GM12878 (cell line): ENCODE measurements at regions not wholly inside any gene's neighbourhood (a gene's known extent, or its start where the extent isn't known, plus 50 kb on each side); places are given as distances from the start of the nearest gene placed in this dataset.

ENCODE experiments used
- ATAC-seq: fragments of 200-7000 bp; cut with Tn5 transposase; 3 replicates; pipeline ENCODE4 v1.9.1; 2020; ENCODE audit warnings: mild to moderate bottlenecking, moderate library complexity
- BruUV-seq: library from RNA; stranded (reverse); fragments of 400-500 nt; replicated peaks from 2 replicates; lab custom pipeline; 2021; lab: Mats Ljungman, UMichigan
- CTCF ChIA-PET: fragments of 300-600 bp; sonication (Branson Sonifier 250); formaldehyde crosslinking; extraction: SDS; loops from one replicate; lab custom pipeline; 2021; ENCODE audit warnings: inconsistent platforms; lab: Yijun Ruan, JAX
- POLR2A ChIA-PET: fragments of 350-600 bp; formaldehyde crosslinking; extraction: SDS; loops from one replicate; lab custom pipeline; 2021; ENCODE audit warnings: inconsistent platforms; lab: Charles Lee
- RAD21 ChIA-PET: fragments of 300-600 bp; sonication (Branson Sonifier 250); formaldehyde crosslinking; loops from one replicate; lab custom pipeline; 2023; ENCODE audit warnings: antibody characterized with exemption; ENCODE audit not compliant: unreplicated experiment; lab: Charles Lee
- SMC1A ChIA-PET: fragments of 300-600 bp; sonication (Branson Sonifier 250); formaldehyde crosslinking; loops from one replicate; lab custom pipeline; 2023; ENCODE audit not compliant: unreplicated experiment, uncharacterized antibody; lab: Charles Lee
- DNase-seq: peaks from one replicate; pipeline ENCODE4 v3.0.0-alpha.2; 2011; ENCODE audit warnings: low read depth, low spot score
- FAIRE-seq: peaks from 3 replicates; lab custom pipeline; 2011; peaks lifted over from hg19 to GRCh38; lab: Jason Lieb, UNC
- H2AFZ ChIP-seq: 2 replicates; pipeline ENCODE4 v1.6.0; 2011; ENCODE audit warnings: low read depth, low read length, control low read depth; ENCODE audit not compliant: control insufficient read depth
- H3K27ac ChIP-seq: 2 replicates; pipeline ENCODE4 v1.5.1; 2011; ENCODE audit warnings: control low read depth; ENCODE audit not compliant: control insufficient read depth, insufficient read depth
- H3K27me3 ChIP-seq, 2 experiments: replicated peaks in 1 of 2; 2 replicates each; pipeline versions ENCODE4 v1.6.0 to v1.6.1; 2011; ENCODE audit warnings: low read length in 1 of 2; ENCODE audit not compliant: control insufficient read depth in 2 of 2, insufficient read depth in 2 of 2
- H3K36me3 ChIP-seq, 2 experiments: 2 replicates each; pipeline ENCODE4 v1.5.1; 2011; ENCODE audit warnings: low read length in 1 of 2; ENCODE audit not compliant: control insufficient read depth in 2 of 2, insufficient read depth in 2 of 2
- H3K4me1 ChIP-seq: 2 replicates; pipeline ENCODE4 v1.6.1; 2011; ENCODE audit warnings: mild to moderate bottlenecking, low read length, moderate library complexity, mixed read lengths; ENCODE audit not compliant: control insufficient read depth, insufficient read depth
- H3K4me2 ChIP-seq: 2 replicates; pipeline ENCODE4 v1.6.0; 2011; ENCODE audit warnings: control low read depth; ENCODE audit not compliant: control insufficient read depth, insufficient read depth
- H3K4me3 ChIP-seq: fragments of 200-600 bp; sonication (generic); 2 replicates; pipeline ENCODE4 v1.5.1; 2016
- H3K79me2 ChIP-seq: 2 replicates; pipeline ENCODE4 v1.6.0; 2011; ENCODE audit warnings: low read length; ENCODE audit not compliant: control insufficient read depth, insufficient read depth
- H3K9ac ChIP-seq: 2 replicates; pipeline ENCODE4 v1.8.0; 2011; ENCODE audit warnings: low read length, control low read depth, mixed read lengths; ENCODE audit not compliant: control insufficient read depth, insufficient read depth
- H3K9me3 ChIP-seq: replicated peaks from 3 replicates; pipeline ENCODE4 v1.5.1; 2011; ENCODE audit warnings: mild to moderate bottlenecking, low read length; ENCODE audit not compliant: control insufficient read depth, insufficient read depth
- H4K20me1 ChIP-seq: 2 replicates; pipeline ENCODE4 v1.6.0; 2011; ENCODE audit not compliant: control insufficient read depth, insufficient read depth
- EGR1 ChIP-seq, 2 experiments: IDR thresholded peaks; 1 replicate in 1 of 2; 2 replicates in 1 of 2; pipeline ENCODE4 v1.6.1; 2011 to 2012; ENCODE audit warnings: low read depth in 2 of 2, low read length in 2 of 2, borderline replicate concordance in 1 of 2, mild to moderate bottlenecking in 1 of 2, moderate library complexity in 1 of 2
- HDAC6 ChIP-seq: fragments of 200-600 bp; sonication (generic); IDR thresholded peaks from one replicate; pipeline ENCODE4 v1.8.0; 2017; ENCODE audit warnings: antibody characterized with exemption; ENCODE audit not compliant: unreplicated experiment
- SKIL ChIP-seq: fragments of 450-650 bp; IDR thresholded peaks from 2 replicates; pipeline ENCODE4 v1.6.1; 2017; ENCODE audit warnings: mild to moderate bottlenecking, low read depth, inconsistent platforms; ENCODE audit not compliant: poor library complexity, severe bottlenecking
- SMAD1 ChIP-seq: fragments of 450-650 bp; IDR thresholded peaks from 2 replicates; pipeline ENCODE4 v1.6.1; 2018; ENCODE audit warnings: mild to moderate bottlenecking, low read depth; ENCODE audit not compliant: partially characterized antibody
- USF2 ChIP-seq: IDR thresholded peaks from 2 replicates; pipeline ENCODE4 v1.6.1; 2011; ENCODE audit warnings: low read depth, low read length, improper control_type of control experiment, borderline replicate concordance
- WRNIP1 ChIP-seq: IDR thresholded peaks from 2 replicates; pipeline ENCODE4 v1.6.1; 2011; ENCODE audit warnings: low read depth, low read length, improper control_type of control experiment, borderline replicate concordance
- ZSCAN29 ChIP-seq: fragments of 450-650 bp; IDR thresholded peaks from 2 replicates; pipeline ENCODE4 v1.6.1; 2017; ENCODE audit warnings: mild to moderate bottlenecking, moderate library complexity
- WGBS: methylation state at CpG from one replicate; pipeline ENCODE4 v1.1.6; 2016; ENCODE audit warnings: low lambda C conversion rate; ENCODE audit not compliant: insufficient replicate concordance, insufficient coverage; ENCODE audit errors: missing lambda C conversion rate; 5-methylcytosine and 5-hydroxymethylcytosine counted together
- in situ Hi-C: fragments of 300-500 bp; cut with MboI; formaldehyde crosslinking; loops from 9 replicates; pipeline ENCODE4 v1.14.3; 2018; ENCODE audit warnings: mixed read lengths
- intact Hi-C: fragments of 100-400 bp; cut with micrococcal nuclease; formaldehyde crosslinking; loops from one replicate; pipeline ENCODE4 v1.14.2; 2022; ENCODE audit not compliant: unreplicated experiment

- TF ChIP-seq USF2: no peak
- TF ChIP-seq SMAD1: no peak
- no peak for TF ChIP-seq SKIL
- TF ChIP-seq, all 136 proteins: peak for 0
Measured at GRCh38 chr5:87029951-87030350, 237.7 kb upstream of the RASA1 start (continued).

GRCh38 chr5:87030699-87031098 lies 237.0 kb upstream of the RASA1 start:
- CTCF ChIA-PET: interaction anchor here (0.8 to 1.3 kb wide), 3 partner anchors 16 to 19 kb away, joined by 3 to 6 read pairs (median 4); no protein-coding TSS in a partner anchor

More at GRCh38 chr5:87030699-87031098, 237.0 kb upstream of the RASA1 start:
- H3K79me2 ChIP-seq: no peaks in the 10 kb centered on the region
- ChIA-PET SMC1A (interaction anchor here (1.0 kb wide), 2 partner anchors 16 to 152 kb away, joined by 3 to 4 read pairs; no protein-coding TSS in a partner anchor), POLR2A (no interaction called here), RAD21 (no interaction called here)
- TF ChIP-seq EGR1 (IDR thresholded peaks at IDR 0.05; ENCODE audit: borderline replicate concordance in 1 of 2, low read depth in 2 of 2, low read length in 2 of 2): no peak
- no peak for TF ChIP-seq WRNIP1
- no peak for TF ChIP-seq ZSCAN29
- no peak for TF ChIP-seq HDAC6
- H2AFZ ChIP-seq: no peak overlapping the region
- DNase-seq (no peak), ATAC-seq (no peak), FAIRE-seq (no peak)
- no peaks in the 10 kb centered on the region for H4K20me1 ChIP-seq
- H3K27ac ChIP-seq: no peak overlapping the region
- H3K36me3 ChIP-seq: no peaks in the 10 kb centered on the region
- BruUV-seq: no TSS peak
- no peaks in the 10 kb centered on the region for H3K27me3 ChIP-seq
- in situ Hi-C loops: no loop called here
- H3K4me3 ChIP-seq: no peak overlapping the region
- no peak overlapping the region for H3K9ac ChIP-seq
- WGBS: 72% methylated on average over 7 of the region's 7 CpGs
- no peaks in the 10 kb centered on the region for H3K9me3 ChIP-seq
- no peak overlapping the region for H3K4me2 ChIP-seq
- intact Hi-C loops: no loop called here
- H3K4me1 ChIP-seq: no peaks in the 10 kb centered on the region
